OCI-LY1 (cell line): ENCODE measurements at regions not wholly inside any gene's neighbourhood (a gene's known extent, or its start where the extent isn't known, plus 50 kb on each side); places are given as distances from the start of the nearest gene placed in this dataset.

Source experiments
- H2AFZ ChIP-seq: fragments of 200-600 bp; sonication (generic), shearing (Covaris generic); 2 replicates; pipeline ENCODE4 v1.6.0; 2014; ENCODE audit warnings: antibody characterized with exemption, mild to moderate bottlenecking, low read length
- H3F3A ChIP-seq: fragments of 200-600 bp; sonication (generic), shearing (Covaris generic); 2 replicates; pipeline ENCODE4 v1.6.0; 2014; ENCODE audit warnings: mild to moderate bottlenecking, antibody characterized with exemption, low read length, moderate library complexity; ENCODE audit not compliant: insufficient read depth
- H3K27ac ChIP-seq: fragments of 200-600 bp; sonication (generic); 2 replicates; pipeline ENCODE4 v1.5.1; 2014; ENCODE audit warnings: low read length, mixed run types, mild to moderate bottlenecking, low read depth; ENCODE audit not compliant: poor library complexity, severe bottlenecking
- H3K27me3 ChIP-seq: fragments of 200-600 bp; sonication (generic); 2 replicates; pipeline ENCODE4 v1.6.0; 2014; ENCODE audit warnings: antibody characterized with exemption, mild to moderate bottlenecking, low read length, moderate library complexity; ENCODE audit not compliant: insufficient read depth
- H3K36me3 ChIP-seq: fragments of 200-600 bp; sonication (generic); 2 replicates; pipeline ENCODE4 v1.6.1; 2014; ENCODE audit warnings: mild to moderate bottlenecking, antibody characterized with exemption, low read length, moderate library complexity, mixed read lengths; ENCODE audit not compliant: insufficient read depth
- H3K4me1 ChIP-seq: fragments of 200-600 bp; sonication (generic); 2 replicates; pipeline ENCODE4 v1.5.1; 2014; ENCODE audit warnings: mild to moderate bottlenecking, low read length, moderate library complexity; ENCODE audit not compliant: insufficient read depth, severe bottlenecking
- H3K4me2 ChIP-seq: fragments of 200-600 bp; sonication (generic), shearing (Covaris generic); 2 replicates; pipeline ENCODE4 v1.6.1; 2014; ENCODE audit warnings: low read length
- H3K4me3 ChIP-seq: fragments of 200-600 bp; sonication (generic); 2 replicates; pipeline ENCODE4 v1.5.1; 2014; ENCODE audit warnings: low read length, low read depth, mild to moderate bottlenecking, mixed read lengths; ENCODE audit not compliant: poor library complexity, severe bottlenecking
- H3K79me2 ChIP-seq: fragments of 200-600 bp; shearing (Covaris generic); 2 replicates; pipeline ENCODE4 v1.6.1; 2016; ENCODE audit warnings: mixed run types, low read length, mixed read lengths; ENCODE audit not compliant: insufficient read depth
- H3K9ac ChIP-seq: fragments of 200-600 bp; sonication (generic), shearing (Covaris generic); 2 replicates; pipeline ENCODE4 v1.6.1; 2014; ENCODE audit warnings: mild to moderate bottlenecking, low read length, mixed read lengths
- H3K9me2 ChIP-seq: fragments of 200-600 bp; sonication (generic), shearing (Covaris generic); 2 replicates; pipeline ENCODE4 v1.6.1; 2014; ENCODE audit warnings: low read depth, mild to moderate bottlenecking, low read length, mixed read lengths
- H3K9me3 ChIP-seq: fragments of 200-600 bp; shearing (Covaris generic); 2 replicates; pipeline ENCODE4 v1.6.1; 2014; ENCODE audit warnings: low read length, mixed read lengths
- H4K20me1 ChIP-seq: fragments of 200-600 bp; sonication (generic), shearing (Covaris generic); 2 replicates; pipeline ENCODE4 v1.6.0; 2016; ENCODE audit warnings: mild to moderate bottlenecking, low read length; ENCODE audit not compliant: insufficient read depth
- EZH2 ChIP-seq: fragments of 200-600 bp; sonication (generic), shearing (Covaris generic); IDR thresholded peaks from 2 replicates; pipeline ENCODE4 v1.8.0; 2017; ENCODE audit warnings: borderline replicate concordance, mixed run types, mild to moderate bottlenecking, antibody characterized with exemption, low read length, moderate library complexity, mixed read lengths
- TF ChIP-seq, protein P1 (sequence below): fragments of 200-600 bp; sonication (generic), shearing (Covaris generic); IDR thresholded peaks from 2 replicates; pipeline ENCODE4 v1.5.1; 2017; ENCODE audit warnings: mild to moderate bottlenecking, antibody characterized with exemption, low read length, moderate library complexity, mixed read lengths

DNA sequence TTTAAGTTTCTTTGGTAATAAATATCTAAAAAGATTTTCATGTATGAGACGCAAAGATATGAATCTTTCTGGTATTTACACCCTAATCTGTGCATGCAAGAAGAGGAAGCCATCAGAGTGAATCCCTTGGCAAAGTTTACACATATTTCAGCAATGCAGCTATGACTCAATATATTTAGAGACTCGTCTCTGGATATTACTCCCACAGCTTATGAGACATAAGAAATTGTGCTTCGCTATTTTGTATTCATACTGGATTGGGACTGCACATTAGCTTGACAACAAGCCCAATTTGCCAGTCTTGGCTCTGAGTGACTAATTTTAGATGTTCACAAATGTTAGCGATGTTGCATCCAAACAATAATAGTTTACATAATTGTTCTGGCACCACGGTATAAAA, 532.0 kb downstream of the CDH11 start:
- Histone ChIP-seq H2AFZ (no peak overlapping the region), H3K9me2 (no peaks in the 10 kb centered on the region), H3F3A (no peaks in the 10 kb centered on the region), H3K27ac (no peak overlapping the region), H3K9me3 (no peaks in the 10 kb centered on the region), H3K9ac (no peak overlapping the region), H3K36me3 (no peaks in the 10 kb centered on the region), H3K4me2 (no peak overlapping the region), H4K20me1 (no peaks in the 10 kb centered on the region), H3K4me3 (no peak overlapping the region), H3K27me3 (no peaks in the 10 kb centered on the region), H3K79me2 (no peaks in the 10 kb centered on the region), H3K4me1 (peaks cover 24% of the 10 kb centered on the region)
- TF ChIP-seq, protein P1, sequence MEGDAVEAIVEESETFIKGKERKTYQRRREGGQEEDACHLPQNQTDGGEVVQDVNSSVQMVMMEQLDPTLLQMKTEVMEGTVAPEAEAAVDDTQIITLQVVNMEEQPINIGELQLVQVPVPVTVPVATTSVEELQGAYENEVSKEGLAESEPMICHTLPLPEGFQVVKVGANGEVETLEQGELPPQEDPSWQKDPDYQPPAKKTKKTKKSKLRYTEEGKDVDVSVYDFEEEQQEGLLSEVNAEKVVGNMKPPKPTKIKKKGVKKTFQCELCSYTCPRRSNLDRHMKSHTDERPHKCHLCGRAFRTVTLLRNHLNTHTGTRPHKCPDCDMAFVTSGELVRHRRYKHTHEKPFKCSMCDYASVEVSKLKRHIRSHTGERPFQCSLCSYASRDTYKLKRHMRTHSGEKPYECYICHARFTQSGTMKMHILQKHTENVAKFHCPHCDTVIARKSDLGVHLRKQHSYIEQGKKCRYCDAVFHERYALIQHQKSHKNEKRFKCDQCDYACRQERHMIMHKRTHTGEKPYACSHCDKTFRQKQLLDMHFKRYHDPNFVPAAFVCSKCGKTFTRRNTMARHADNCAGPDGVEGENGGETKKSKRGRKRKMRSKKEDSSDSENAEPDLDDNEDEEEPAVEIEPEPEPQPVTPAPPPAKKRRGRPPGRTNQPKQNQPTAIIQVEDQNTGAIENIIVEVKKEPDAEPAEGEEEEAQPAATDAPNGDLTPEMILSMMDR = no peak

DNA sequence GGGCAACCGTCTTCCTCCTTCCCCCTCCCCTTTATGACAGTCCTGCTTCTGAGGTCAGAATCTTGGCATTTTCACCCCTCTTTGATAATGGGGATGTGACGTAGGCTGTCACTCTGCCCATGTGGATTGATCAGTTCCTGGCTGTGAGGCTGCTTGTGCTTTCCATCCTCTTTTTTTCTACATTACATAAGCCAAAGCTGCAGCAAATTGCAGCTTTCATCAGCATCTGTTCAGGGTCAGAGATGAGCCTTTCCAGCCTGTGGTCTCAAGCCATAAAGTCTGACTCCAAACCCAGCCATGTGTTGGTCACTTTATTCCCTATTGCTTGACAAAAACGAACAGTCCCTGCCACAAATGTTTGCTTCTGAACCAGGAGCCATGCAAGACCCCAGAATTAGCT, 535.1 kb downstream of the CDH11 start:
- peaks cover 42% of the 10 kb centered on the region for H3K4me1 ChIP-seq
- TF ChIP-seq, protein P1 = no peak
- no peak for TF ChIP-seq EZH2
- H3K9me2 ChIP-seq = no peaks in the 10 kb centered on the region
- H3K27me3 ChIP-seq = no peaks in the 10 kb centered on the region
- no peak overlapping the region for H3K9ac ChIP-seq
- H2AFZ ChIP-seq = no peak overlapping the region
- no peaks in the 10 kb centered on the region for H3K9me3 ChIP-seq
- no peak overlapping the region for H3K4me3 ChIP-seq
- no peaks in the 10 kb centered on the region for H3K79me2 ChIP-seq
- no peak overlapping the region for H3K4me2 ChIP-seq
- H4K20me1 ChIP-seq = no peaks in the 10 kb centered on the region
- H3F3A ChIP-seq = no peaks in the 10 kb centered on the region
- no peaks in the 10 kb centered on the region for H3K36me3 ChIP-seq
- no peak overlapping the region for H3K27ac ChIP-seq

DNA sequence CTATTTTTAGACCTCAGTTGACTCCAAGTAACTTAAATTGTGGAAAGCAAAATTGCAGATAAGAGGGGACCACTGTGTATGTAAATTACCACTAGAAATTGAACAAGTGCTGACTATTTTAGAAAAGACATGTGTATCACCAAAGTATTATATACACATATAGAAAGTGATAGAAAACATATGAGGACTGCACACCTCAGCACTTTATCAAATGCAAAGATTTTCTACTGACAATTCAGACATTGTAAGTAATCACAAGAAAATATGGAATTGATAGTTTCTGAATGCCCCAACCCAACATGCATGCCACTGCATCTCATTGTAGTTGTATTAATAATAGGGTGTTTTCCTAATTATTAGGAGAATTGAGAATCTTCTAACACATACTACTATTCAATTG, 536.5 kb downstream of the CDH11 start:
- Histone ChIP-seq H3K9ac (no peak overlapping the region), H3K4me1 (peaks cover 42% of the 10 kb centered on the region), H3K9me3 (no peaks in the 10 kb centered on the region), H4K20me1 (no peaks in the 10 kb centered on the region), H3K9me2 (no peaks in the 10 kb centered on the region), H3K36me3 (no peaks in the 10 kb centered on the region), H3K4me3 (no peak overlapping the region), H2AFZ (no peak overlapping the region), H3F3A (no peaks in the 10 kb centered on the region), H3K27me3 (no peaks in the 10 kb centered on the region), H3K79me2 (no peaks in the 10 kb centered on the region), H3K4me2 (peak overlapping the region; percentile 35), H3K27ac (no peak overlapping the region)
- TF ChIP-seq EZH2 = no peak
- TF ChIP-seq, protein P1 = no peak
